HCT116 (cell line): ENCODE measurements at regions not wholly inside any gene's neighbourhood (a gene's known extent, or its start where the extent isn't known, plus 50 kb on each side); places are given as distances from the start of the nearest gene placed in this dataset.

Experiments used
- ATAC-seq: fragments of 200-7000 bp; cut with Tn5 transposase; 2 replicates; pipeline ENCODE4 v1.9.1; 2020; ENCODE audit warnings: mild to moderate bottlenecking, moderate library complexity
- BruUV-seq: library from RNA; stranded (reverse); fragments of 400-500 nt; replicated peaks from 2 replicates; lab custom pipeline; 2021; lab: Mats Ljungman, UMichigan
- CTCF ChIA-PET: fragments of 300-600 bp; sonication (Branson Sonifier 250); formaldehyde crosslinking; loops from one replicate; lab custom pipeline; 2021; ENCODE audit warnings: antibody characterized with exemption; lab: Charles Lee
- POLR2A ChIA-PET: fragments of 300-600, 350-600 bp; sonication (Branson Sonifier 250); formaldehyde crosslinking; loops from one replicate; lab custom pipeline; 2021; ENCODE audit warnings: antibody characterized with exemption; lab: Charles Lee
- RAD21 ChIA-PET, 2 experiments: fragments of 300-600 bp; sonication (Branson Sonifier 250); formaldehyde crosslinking; loops; one replicate each; lab custom pipeline; 2023; ENCODE audit warnings: low total read pairs in 2 of 2; ENCODE audit not compliant: uncharacterized antibody in 2 of 2, unreplicated experiment in 2 of 2, low non-redundant PET in 1 of 2; lab: Charles Lee
- DNase-seq: peaks from one replicate; pipeline ENCODE4 v3.0.0-alpha.2; 2010; ENCODE audit warnings: low read depth, low spot score
- H2AFZ ChIP-seq: fragments of 200-600 bp; shearing (Covaris generic), sonication (generic); 2 replicates; pipeline ENCODE4 v1.6.1; 2017; ENCODE audit warnings: low read depth, mixed run types, mixed read lengths, antibody characterized with exemption, low read length; ENCODE audit not compliant: poor library complexity, severe bottlenecking
- H3K27ac ChIP-seq: 2 replicates; pipeline ENCODE4 v1.5.1; 2012; ENCODE audit warnings: low read depth, low read length
- H3K27me3 ChIP-seq: fragments of 200-600 bp; sonication (generic); 2 replicates; pipeline ENCODE4 v1.6.1; 2016; ENCODE audit warnings: mixed run types, low read length, mixed read lengths; ENCODE audit not compliant: insufficient read depth
- H3K36me3 ChIP-seq, 2 experiments: fragments of 200-500 bp in 1 of 2; fragments of 200-600 bp in 1 of 2; sonication (Bioruptor generic) in 1 of 2; sonication (generic) in 1 of 2; 2 replicates each; pipeline versions ENCODE4 v1.5.1 to v1.6.1; 2014 to 2016; ENCODE audit warnings: low read length in 2 of 2, inconsistent platforms in 1 of 2, mixed read lengths in 1 of 2, mixed run types in 1 of 2; ENCODE audit not compliant: insufficient read depth in 2 of 2, control insufficient read depth in 1 of 2
- H3K4me1 ChIP-seq, 2 experiments: fragments of 200-600 bp in 1 of 2; sonication (generic) in 1 of 2; 2 replicates each; pipeline versions ENCODE4 v1.5.1 to v1.6.1; 2012 to 2017; ENCODE audit warnings: low read length in 2 of 2, inconsistent platforms in 1 of 2, mild to moderate bottlenecking in 1 of 2, mixed read lengths in 1 of 2, mixed run types in 1 of 2, moderate library complexity in 1 of 2; ENCODE audit not compliant: insufficient read depth in 2 of 2, control insufficient read depth in 1 of 2
- H3K4me2 ChIP-seq: fragments of 200-600 bp; sonication (generic); 2 replicates; pipeline ENCODE4 v1.6.1; 2017; ENCODE audit warnings: mixed run types, low read length, mixed read lengths
- H3K4me3 ChIP-seq, 2 experiments: fragments of 200-600 bp in 1 of 2; sonication (generic) in 1 of 2; replicated peaks in 1 of 2; 2 replicates each; pipeline ENCODE4 v1.5.1; 2011 to 2016; ENCODE audit warnings: low read length in 2 of 2, control low read depth in 1 of 2, low read depth in 1 of 2, mild to moderate bottlenecking in 1 of 2, mixed read lengths in 1 of 2, mixed run types in 1 of 2
- H3K79me2 ChIP-seq: fragments of 200-600 bp; sonication (generic); 2 replicates; pipeline ENCODE4 v1.6.1; 2017; ENCODE audit warnings: mild to moderate bottlenecking, mixed run types, low read length, moderate library complexity, mixed read lengths; ENCODE audit not compliant: insufficient read depth
- H3K9ac ChIP-seq: fragments of 200-600 bp; sonication (generic); 2 replicates; pipeline ENCODE4 v1.6.1; 2016; ENCODE audit warnings: low read length, mixed read lengths
- H3K9me2 ChIP-seq: fragments of 200-600 bp; sonication (generic), shearing (Covaris generic); 2 replicates; pipeline ENCODE4 v1.6.1; 2017; ENCODE audit warnings: mixed run types, mild to moderate bottlenecking, moderate library complexity; ENCODE audit not compliant: insufficient read depth
- H3K9me3 ChIP-seq, 2 experiments: fragments of 200-500 bp in 1 of 2; fragments of 200-600 bp in 1 of 2; sonication (Bioruptor generic) in 1 of 2; sonication (generic) in 1 of 2; 2 replicates each; pipeline ENCODE4 v1.6.1; 2014 to 2017; ENCODE audit warnings: low read length in 2 of 2, mixed read lengths in 2 of 2, inconsistent platforms in 1 of 2, low read depth in 1 of 2, mild to moderate bottlenecking in 1 of 2, mixed run types in 1 of 2, moderate library complexity in 1 of 2; ENCODE audit not compliant: control insufficient read depth in 1 of 2, insufficient read depth in 1 of 2
- H4K20me1 ChIP-seq: fragments of 200-600 bp; sonication (generic), shearing (Covaris generic); 2 replicates; pipeline ENCODE4 v1.6.1; 2017; ENCODE audit warnings: mixed run types, mild to moderate bottlenecking, moderate library complexity; ENCODE audit not compliant: insufficient read depth
- CBX3 ChIP-seq: IDR thresholded peaks from 2 replicates; pipeline ENCODE4 v1.6.1; 2012; ENCODE audit warnings: low read depth
- CEBPB ChIP-seq: IDR thresholded peaks from 2 replicates; pipeline ENCODE4 v1.6.1; 2012; ENCODE audit warnings: low read depth
- ELF1 ChIP-seq: IDR thresholded peaks from 2 replicates; pipeline ENCODE4 v1.6.1; 2012; ENCODE audit warnings: low read depth, borderline replicate concordance
- EZH2 ChIP-seq: fragments of 200-600 bp; sonication (generic); IDR thresholded peaks from 2 replicates; pipeline ENCODE4 v1.6.1; 2017; ENCODE audit warnings: antibody characterized with exemption, mixed run types
- FOSL1 ChIP-seq: IDR thresholded peaks from 2 replicates; pipeline ENCODE4 v1.6.1; 2012; ENCODE audit warnings: low read depth
- POLR2A ChIP-seq: IDR thresholded peaks from 2 replicates; pipeline ENCODE4 v1.7.0; 2011; ENCODE audit warnings: borderline replicate concordance; ENCODE audit not compliant: insufficient read depth, insufficient read length; ENCODE audit errors: extremely low read depth
- RAD21 ChIP-seq: IDR thresholded peaks from 2 replicates; pipeline ENCODE4 v1.6.1; 2012; ENCODE audit warnings: low read depth, mild to moderate bottlenecking
- SP1 ChIP-seq: IDR thresholded peaks from 2 replicates; pipeline ENCODE4 v1.6.1; 2012; ENCODE audit warnings: low read depth
- ZFX ChIP-seq: fragments of 450-650 bp; IDR thresholded peaks from 2 replicates; pipeline ENCODE4 v1.6.1; 2017
- intact Hi-C: fragments of 100-400 bp; cut with micrococcal nuclease; formaldehyde crosslinking; loops from 2 replicates; pipeline ENCODE4 v1.10.0; 2022
- TF ChIP-seq, protein P1 (sequence below): IDR thresholded peaks from 2 replicates; pipeline ENCODE4 v1.6.1; 2012
- TF ChIP-seq, protein P2 (sequence below): IDR thresholded peaks from 2 replicates; pipeline ENCODE4 v1.6.1; 2012

GRCh38 chr5:173733021-173733420 lies 116.6 kb upstream of the BOD1 start:
- H3K9ac ChIP-seq, result no peak overlapping the region
- TF ChIP-seq POLR2A, result no peak
- TF ChIP-seq, protein P1, sequence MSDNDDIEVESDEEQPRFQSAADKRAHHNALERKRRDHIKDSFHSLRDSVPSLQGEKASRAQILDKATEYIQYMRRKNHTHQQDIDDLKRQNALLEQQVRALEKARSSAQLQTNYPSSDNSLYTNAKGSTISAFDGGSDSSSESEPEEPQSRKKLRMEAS, result no peak
- TF ChIP-seq CEBPB, result no peak
- no peak for TF ChIP-seq EZH2
- TF ChIP-seq ELF1, result no peak
- no peak for TF ChIP-seq SP1
- TF ChIP-seq, all 23 proteins: peak for 0
- Histone ChIP-seq H3K27me3 (no peaks in the 10 kb centered on the region), H3K79me2 (no peaks in the 10 kb centered on the region), H4K20me1 (no peaks in the 10 kb centered on the region), H3K4me2 (no peak overlapping the region), H3K4me1 (no peaks in the 10 kb centered on the region), H3K36me3 (no peaks in the 10 kb centered on the region), H3K9me2 (no peaks in the 10 kb centered on the region), H2AFZ (no peak overlapping the region), H3K4me3 (no peak overlapping the region), H3K27ac (no peak overlapping the region), H3K9me3 (no peaks in the 10 kb centered on the region)
- ChIA-PET RAD21 (no interaction called here), CTCF (interaction anchor here (1.0 kb wide), 1 partner anchor 117 kb away, joined by 3 read pairs; no protein-coding TSS in a partner anchor), POLR2A (interaction anchor here (1.4 kb wide), 1 partner anchor 31 kb away, joined by 3 read pairs; no protein-coding TSS in a partner anchor)
- BruUV-seq, result no TSS peak
- intact Hi-C loops, result no loop called here
- ATAC-seq, result no peak
- DNase-seq, result no peak

DNA sequence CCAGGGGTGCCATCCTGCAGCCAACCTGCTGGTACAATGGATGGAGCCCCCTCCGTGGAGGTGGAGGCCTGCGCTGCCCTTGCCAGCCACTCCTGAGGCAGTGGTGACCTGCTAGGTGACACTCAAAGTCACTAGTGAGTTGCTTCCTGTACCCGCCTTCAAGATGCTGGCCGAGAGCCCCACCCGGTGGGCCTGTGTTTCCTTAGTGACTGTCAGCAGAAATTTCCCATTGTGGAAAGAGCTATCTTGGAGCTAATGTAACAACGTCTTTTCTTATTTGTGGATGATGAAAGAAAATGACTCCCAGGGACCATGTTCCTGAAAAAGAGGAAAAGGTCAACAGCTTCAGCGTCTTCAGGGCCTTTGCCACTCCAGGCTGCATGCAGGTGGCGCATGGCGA lies 117.0 kb upstream of the BOD1 start:
- ChIA-PET RAD21 (no interaction called here), POLR2A (interaction anchor here (1.4 kb wide), 1 partner anchor 31 kb away, joined by 3 read pairs; no protein-coding TSS in a partner anchor), CTCF (interaction anchor here (1.0 kb wide), 1 partner anchor 117 kb away, joined by 3 read pairs; no protein-coding TSS in a partner anchor)
- no TSS peak for BruUV-seq
- Histone ChIP-seq H3K9ac (no peak overlapping the region), H3K4me2 (no peak overlapping the region), H3K27me3 (no peaks in the 10 kb centered on the region), H3K9me3 (no peaks in the 10 kb centered on the region), H3K79me2 (no peaks in the 10 kb centered on the region), H3K9me2 (no peaks in the 10 kb centered on the region), H4K20me1 (no peaks in the 10 kb centered on the region), H2AFZ (no peak overlapping the region), H3K4me3 (no peak overlapping the region), H3K4me1 (no peaks in the 10 kb centered on the region), H3K36me3 (no peaks in the 10 kb centered on the region), H3K27ac (no peak overlapping the region)
- intact Hi-C loops, result no loop called here
- ATAC-seq, result no peak
- TF ChIP-seq, protein P2, sequence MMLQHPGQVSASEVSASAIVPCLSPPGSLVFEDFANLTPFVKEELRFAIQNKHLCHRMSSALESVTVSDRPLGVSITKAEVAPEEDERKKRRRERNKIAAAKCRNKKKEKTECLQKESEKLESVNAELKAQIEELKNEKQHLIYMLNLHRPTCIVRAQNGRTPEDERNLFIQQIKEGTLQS, result no peak
- TF ChIP-seq ZFX, result no peak
- TF ChIP-seq ELF1, result no peak
- TF ChIP-seq, protein P1, result no peak
- TF ChIP-seq CBX3, result no peak
- no peak for TF ChIP-seq FOSL1
- no peak for TF ChIP-seq RAD21
- TF ChIP-seq CEBPB, result no peak
- DNase-seq, result no peak
